SW480 (cell line): ENCODE measurements at regions not wholly inside any gene's neighbourhood (a gene's known extent, or its start where the extent isn't known, plus 50 kb on each side); places are given as distances from the start of the nearest gene placed in this dataset.
"Not testable (repeated sequence)": the region's sequence is repeated elsewhere in the genome, so short reads cannot be mapped to it uniquely, and the experiment has no call there.

Experiments used
- DNase-seq: peaks from one replicate; pipeline ENCODE4 v3.0.0-alpha.2; 2016; ENCODE audit warnings: low spot score

GRCh38 chr16:35102780-35103403, 1643.5 kb downstream of the TP53TG3F start:
- no peak for DNase-seq

- DNase-seq = not testable (repeated sequence)
These were observed 1652.4 kb downstream of the TP53TG3F start for GRCh38 chr16:35111772-35112171.

GRCh38 chr16:35131429-35131828, 1672.0 kb downstream of the TP53TG3F start:
- no peak for DNase-seq

GRCh38 chr16:35134471-35134870, 1675.1 kb downstream of the TP53TG3F start:
- no peak for DNase-seq

GRCh38 chr16:35140293-35140986, 1681.0 kb downstream of the TP53TG3F start:
- DNase-seq = no peak

GRCh38 chr16:35141303-35141702, 1681.9 kb downstream of the TP53TG3F start:
- DNase-seq = no peak

GRCh38 chr16:35142147-35142808, 1682.9 kb downstream of the TP53TG3F start:
- no peak for DNase-seq

DNA sequence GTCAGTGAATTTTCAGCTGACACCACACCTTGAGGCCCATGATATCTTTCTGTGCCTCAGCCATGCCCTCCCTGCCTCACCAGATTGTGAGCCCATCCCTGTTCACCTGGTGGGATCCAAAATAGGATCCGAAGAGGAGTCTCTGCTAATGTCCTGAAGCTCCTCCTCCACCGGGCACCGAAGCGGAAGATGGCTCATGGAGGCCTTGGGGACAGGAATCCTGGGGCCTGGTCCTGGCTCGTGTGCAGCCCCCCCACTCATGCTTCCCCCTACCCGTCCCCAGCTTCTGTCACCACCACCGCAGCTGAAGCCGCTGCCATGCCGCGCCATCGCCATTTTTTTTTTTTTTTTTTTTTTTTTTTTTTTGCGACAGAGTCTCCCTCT, 1683.4 kb downstream of the TP53TG3F start:
- DNase-seq = no peak

DNA sequence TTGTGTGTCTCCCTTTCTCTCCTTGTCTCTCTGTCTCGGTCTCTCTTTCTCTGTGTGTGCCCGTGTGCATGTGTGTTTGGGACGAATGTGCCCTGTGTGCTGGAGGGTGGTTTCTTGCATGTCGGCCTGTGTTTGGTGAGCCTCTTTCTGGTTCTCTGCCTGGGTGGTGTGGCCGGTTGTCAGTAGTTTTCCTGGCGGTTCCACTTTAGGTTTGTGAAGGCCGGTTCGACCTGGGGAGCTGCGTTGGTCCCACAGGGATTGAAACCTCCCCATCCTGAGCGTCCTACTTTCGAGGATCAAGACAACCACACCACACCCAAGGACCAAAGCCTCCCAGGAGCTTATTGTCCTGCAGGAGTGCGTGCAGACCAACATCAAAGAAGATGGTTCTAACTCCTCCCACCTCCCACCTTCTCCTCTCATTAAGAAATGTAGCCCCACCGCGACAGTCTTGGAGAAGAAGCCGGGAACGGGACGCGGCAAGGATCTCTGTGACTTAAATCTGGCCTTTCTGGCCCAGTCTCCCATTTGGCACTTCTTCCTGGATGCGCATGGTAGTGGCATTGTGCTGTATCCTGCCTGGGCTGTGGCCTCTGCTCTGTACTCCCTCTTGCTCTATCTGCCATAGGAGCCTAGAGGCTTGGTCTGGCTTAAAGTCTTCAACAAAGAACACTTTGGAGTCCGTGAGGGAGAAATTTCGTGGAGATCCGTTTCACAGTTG, 1685.0 kb downstream of the TP53TG3F start:
- no peak for DNase-seq

DNA sequence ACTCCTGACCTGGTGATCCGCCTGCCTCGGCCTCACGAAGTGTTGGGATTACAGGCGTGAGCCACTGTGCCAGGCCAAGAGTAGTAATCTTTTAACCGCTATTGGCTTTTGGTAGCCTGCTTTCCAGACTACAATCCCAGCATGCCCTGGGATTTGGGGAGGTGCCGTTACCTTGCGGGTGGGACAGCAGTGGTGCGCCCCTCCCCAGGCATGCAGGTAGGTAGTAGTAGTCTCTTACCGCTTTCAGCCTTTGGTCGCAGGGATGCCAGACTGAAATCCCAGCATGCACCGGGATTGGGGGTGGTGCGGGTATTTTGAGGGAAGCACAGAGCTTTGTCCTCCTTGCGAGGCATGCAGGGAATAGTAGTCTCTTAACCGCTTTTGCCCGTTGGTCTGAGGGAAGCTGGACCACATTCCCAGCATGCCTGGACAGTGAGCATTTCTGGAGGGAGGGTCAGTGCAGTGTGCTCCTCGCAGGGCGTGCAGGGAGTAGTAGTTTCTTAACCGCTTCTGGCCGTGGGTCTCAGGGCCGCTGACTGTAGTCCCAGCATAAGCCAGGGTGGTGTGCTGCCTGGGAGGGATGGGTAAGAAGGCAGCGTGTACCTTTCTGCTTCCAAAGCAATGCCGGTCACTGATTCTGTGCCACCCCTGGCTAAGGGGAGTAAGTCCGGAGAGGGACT, 1686.8 kb downstream of the TP53TG3F start:
- no peak for DNase-seq

GRCh38 chr16:35146723-35147458, 1687.5 kb downstream of the TP53TG3F start:
- DNase-seq = no peak

GRCh38 chr16:35147556-35148504, 1688.4 kb downstream of the TP53TG3F start:
- DNase-seq = no peak

GRCh38 chr16:35148748-35149147, 1689.3 kb downstream of the TP53TG3F start:
- DNase-seq = no peak

GRCh38 chr16:35149550-35149949, 1690.1 kb downstream of the TP53TG3F start:
- no peak for DNase-seq

- no peak for DNase-seq
These were observed 1691.4 kb downstream of the TP53TG3F start for GRCh38 chr16:35150805-35151312.

GRCh38 chr16:35152067-35152627, 1692.7 kb downstream of the TP53TG3F start:
- DNase-seq = no peak

- no peak for DNase-seq
These were observed 1695.2 kb downstream of the TP53TG3F start for GRCh38 chr16:35154627-35155026.

GRCh38 chr16:35157549-35157948, 1698.1 kb downstream of the TP53TG3F start:
- not testable (repeated sequence) for DNase-seq

DNA sequence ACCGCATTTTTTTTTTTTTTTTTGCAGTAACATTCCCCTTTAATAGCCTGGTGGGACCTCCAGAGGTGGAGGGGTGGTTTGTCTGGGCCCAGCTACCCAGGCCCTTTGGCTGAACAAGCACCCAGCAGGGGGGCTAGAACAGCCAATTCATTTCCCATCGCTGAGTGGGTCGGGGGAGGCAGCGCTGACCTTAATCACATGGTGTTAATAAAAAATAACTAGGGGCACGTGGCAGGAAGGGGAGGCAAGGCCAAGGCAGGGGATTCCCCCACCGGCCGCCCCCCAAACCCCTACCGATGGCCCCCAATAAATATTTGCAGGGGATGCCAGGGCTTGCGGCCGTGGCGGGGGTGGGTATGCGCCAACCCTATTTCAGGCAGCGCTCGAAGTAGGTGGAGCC, 1709.9 kb downstream of the TP53TG3F start:
- not testable (repeated sequence) for DNase-seq

- not testable (repeated sequence) for DNase-seq
These were observed 1710.6 kb downstream of the TP53TG3F start for GRCh38 chr16:35170061-35170460.
